ENCODE measurements at regions not wholly inside any gene's neighbourhood (a gene's known extent, or its start where the extent isn't known, plus 50 kb on each side); places are given as distances from the start of the nearest gene placed in this dataset.
A peak's percentile ranks its signal among the peaks of the same experiment; 100 is the strongest.

- TF ChIP-seq CTCF (IDR thresholded peaks at IDR 0.05): no peak
- DNase-seq (ENCODE audit: low spot score): no peak
- Histone ChIP-seq H3K27me3 (no peaks in the 10 kb centered on the region), H3K9me3 (no peaks in the 10 kb centered on the region), H3K4me1 (no peaks in the 10 kb centered on the region), H3K4me3 (no peak overlapping the region), H3K27ac (no peak overlapping the region), H3K36me3 (no peaks in the 10 kb centered on the region)
These were observed 108.8 kb upstream of the ENPEP start for GRCh38 chr4:110367156-110367555.

- H3K36me3 ChIP-seq: no peaks in the 10 kb centered on the region
- H3K27me3 ChIP-seq: no peaks in the 10 kb centered on the region
- DNase-seq (ENCODE audit: low spot score): no peak
- H3K9me3 ChIP-seq: no peaks in the 10 kb centered on the region
- no peak overlapping the region for H3K4me3 ChIP-seq
- no peak for TF ChIP-seq CTCF (IDR thresholded peaks at IDR 0.05)
- no peaks in the 10 kb centered on the region for H3K4me1 ChIP-seq
- peak overlapping the region in 1 of 2 donors; percentile 35 for H3K27ac ChIP-seq
These were observed 110.2 kb upstream of the ENPEP start for GRCh38 chr4:110365761-110366160.

- no peaks in the 10 kb centered on the region for H3K27me3 ChIP-seq
- peak overlapping the region in 1 of 2 donors; percentile 41 for H3K27ac ChIP-seq
- H3K4me1 ChIP-seq: no peaks in the 10 kb centered on the region
- H3K36me3 ChIP-seq: no peaks in the 10 kb centered on the region
- no peak for DNase-seq (ENCODE audit: low spot score)
- H3K9me3 ChIP-seq: no peaks in the 10 kb centered on the region
- H3K4me3 ChIP-seq: no peak overlapping the region
- TF ChIP-seq CTCF (IDR thresholded peaks at IDR 0.05): no peak
These were observed 110.9 kb upstream of the ENPEP start for GRCh38 chr4:110364911-110365520.

GRCh38 chr4:110361921-110362320 lies 114.0 kb upstream of the ENPEP start:
- Histone ChIP-seq H3K9me3 (no peaks in the 10 kb centered on the region), H3K27ac (no peak overlapping the region), H3K27me3 (no peaks in the 10 kb centered on the region), H3K4me3 (no peak overlapping the region), H3K4me1 (no peaks in the 10 kb centered on the region), H3K36me3 (no peaks in the 10 kb centered on the region)
- TF ChIP-seq CTCF (IDR thresholded peaks at IDR 0.05): no peak
- DNase-seq (ENCODE audit: low spot score): no peak

- no peaks in the 10 kb centered on the region for H3K36me3 ChIP-seq
- no peak overlapping the region for H3K4me3 ChIP-seq
- no peaks in the 10 kb centered on the region for H3K27me3 ChIP-seq
- no peak for DNase-seq (ENCODE audit: low spot score)
- TF ChIP-seq CTCF (IDR thresholded peaks at IDR 0.05): no peak
- no peak overlapping the region for H3K27ac ChIP-seq
- no peaks in the 10 kb centered on the region for H3K9me3 ChIP-seq
- no peaks in the 10 kb centered on the region for H3K4me1 ChIP-seq
These were observed 116.9 kb upstream of the ENPEP start for GRCh38 chr4:110359076-110359475.

GRCh38 chr4:110357521-110357920 lies 118.4 kb upstream of the ENPEP start:
- no peaks in the 10 kb centered on the region for H3K4me1 ChIP-seq
- H3K27ac ChIP-seq: no peak overlapping the region
- H3K4me3 ChIP-seq: no peak overlapping the region
- no peaks in the 10 kb centered on the region for H3K9me3 ChIP-seq
- no peak for DNase-seq (ENCODE audit: low spot score)
- H3K27me3 ChIP-seq: no peaks in the 10 kb centered on the region
- no peaks in the 10 kb centered on the region for H3K36me3 ChIP-seq
- no peak for TF ChIP-seq CTCF (IDR thresholded peaks at IDR 0.05)
